ENCODE measurements at regions not wholly inside any gene's neighbourhood (a gene's known extent, or its start where the extent isn't known, plus 50 kb on each side); places are given as distances from the start of the nearest gene placed in this dataset.

GRCh38 chr10:123394382-123394781, 240.2 kb downstream of the BUB3 start:
- Histone ChIP-seq H3K36me3 (ENCODE audit: control insufficient read depth, insufficient read depth, low read length) (no peaks in the 10 kb centered on the region), H4K20me1 (replicated peaks; ENCODE audit: control insufficient read depth, insufficient read depth, low read length) (no peaks in the 10 kb centered on the region), H3K9me3 (replicated peaks; ENCODE audit: control insufficient read depth, insufficient read depth, low read depth, low read length) (no peaks in the 10 kb centered on the region), H3K9me1 (ENCODE audit: control insufficient read depth, insufficient read depth, low read length) (no peaks in the 10 kb centered on the region), H3K79me2 (ENCODE audit: control insufficient read depth, insufficient read depth, low read length) (no peaks in the 10 kb centered on the region), H2AFZ (ENCODE audit: low read depth, low read length) (no peak overlapping the region), H3K4me2 (ENCODE audit: insufficient read depth, low read length) (no peak overlapping the region), H3K9ac (ENCODE audit: insufficient read depth in 1 of 2, low read depth in 2 of 2, low read length in 2 of 2) (no peak overlapping the region), H3K4me1 (replicated peaks in 1 of 2; ENCODE audit: control insufficient read depth in 2 of 2, insufficient read depth in 2 of 2, low read length in 2 of 2) (no peaks in the 10 kb centered on the region), H3K27ac (ENCODE audit: extremely low read depth, low read depth, low read length) (no peak overlapping the region), H3K27me3 (ENCODE audit: control insufficient read depth in 2 of 2, insufficient read depth in 2 of 2, low read length in 2 of 2) (no peaks in the 10 kb centered on the region), H3K4me3 (no peak overlapping the region)
- TF ChIP-seq, protein P1, sequence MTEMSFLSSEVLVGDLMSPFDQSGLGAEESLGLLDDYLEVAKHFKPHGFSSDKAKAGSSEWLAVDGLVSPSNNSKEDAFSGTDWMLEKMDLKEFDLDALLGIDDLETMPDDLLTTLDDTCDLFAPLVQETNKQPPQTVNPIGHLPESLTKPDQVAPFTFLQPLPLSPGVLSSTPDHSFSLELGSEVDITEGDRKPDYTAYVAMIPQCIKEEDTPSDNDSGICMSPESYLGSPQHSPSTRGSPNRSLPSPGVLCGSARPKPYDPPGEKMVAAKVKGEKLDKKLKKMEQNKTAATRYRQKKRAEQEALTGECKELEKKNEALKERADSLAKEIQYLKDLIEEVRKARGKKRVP (CRISPR knock-in tag; IDR thresholded peaks at IDR 0.05): no peak
- no peak for TF ChIP-seq FOXA1 (IDR thresholded peaks at IDR 0.05; ENCODE audit: borderline replicate concordance)
- no peak for TF ChIP-seq ZMIZ1 (IDR thresholded peaks at IDR 0.05; ENCODE audit: low read depth in 2 of 2, low read length in 2 of 2)
- TF ChIP-seq ZNF184 (CRISPR knock-in tag; IDR thresholded peaks at IDR 0.05): no peak
- no peak for TF ChIP-seq KAT7 (CRISPR knock-in tag; IDR thresholded peaks at IDR 0.05; ENCODE audit: borderline replicate concordance)
- TF ChIP-seq ZNF232 (CRISPR knock-in tag; IDR thresholded peaks at IDR 0.05): no peak
- TF ChIP-seq ELF4 (CRISPR knock-in tag; IDR thresholded peaks at IDR 0.05): no peak
- TF ChIP-seq, protein P2, sequence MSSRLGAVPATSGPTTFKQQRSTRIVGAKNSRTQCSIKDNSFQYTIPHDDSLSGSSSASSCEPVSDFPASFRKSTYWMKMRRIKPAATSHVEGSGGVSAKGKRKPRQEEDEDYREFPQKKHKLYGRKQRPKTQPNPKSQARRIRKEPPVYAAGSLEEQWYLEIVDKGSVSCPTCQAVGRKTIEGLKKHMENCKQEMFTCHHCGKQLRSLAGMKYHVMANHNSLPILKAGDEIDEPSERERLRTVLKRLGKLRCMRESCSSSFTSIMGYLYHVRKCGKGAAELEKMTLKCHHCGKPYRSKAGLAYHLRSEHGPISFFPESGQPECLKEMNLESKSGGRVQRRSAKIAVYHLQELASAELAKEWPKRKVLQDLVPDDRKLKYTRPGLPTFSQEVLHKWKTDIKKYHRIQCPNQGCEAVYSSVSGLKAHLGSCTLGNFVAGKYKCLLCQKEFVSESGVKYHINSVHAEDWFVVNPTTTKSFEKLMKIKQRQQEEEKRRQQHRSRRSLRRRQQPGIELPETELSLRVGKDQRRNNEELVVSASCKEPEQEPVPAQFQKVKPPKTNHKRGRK (tag; IDR thresholded peaks at IDR 0.05): no peak
- no peak for TF ChIP-seq U2AF2 (optimal IDR thresholded peaks at IDR 0.05; ENCODE audit: low read depth, low read length)
- in situ Hi-C loops (cut with MboI): no loop called here
- ChIA-PET POLR2A (no interaction called here), CTCF (ENCODE audit: low intra/inter-chr PET ratio) (no interaction called here)
- WGBS (ENCODE audit: insufficient coverage, low coverage, missing lambda C conversion rate): 0% methylated on average over 1 of the region's 1 CpG
- no TSS peak for BruUV-seq (replicated peaks)
- FAIRE-seq (no peak), DNase-seq (ENCODE audit: extremely low read depth in 1 of 4, low spot score in 3 of 4) (no peak), ATAC-seq (no peak)
- intact Hi-C loops (cut with micrococcal nuclease): no loop called here
